GM12878 (cell line): ENCODE measurements at regions not wholly inside any gene's neighbourhood (a gene's known extent, or its start where the extent isn't known, plus 50 kb on each side); places are given as distances from the start of the nearest gene placed in this dataset.

Source experiments
- ATAC-seq: fragments of 200-7000 bp; cut with Tn5 transposase; 3 replicates; pipeline ENCODE4 v1.9.1; 2020; ENCODE audit warnings: mild to moderate bottlenecking, moderate library complexity
- BruUV-seq: library from RNA; stranded (reverse); fragments of 400-500 nt; replicated peaks from 2 replicates; lab custom pipeline; 2021; lab: Mats Ljungman, UMichigan
- CTCF ChIA-PET: fragments of 300-600 bp; sonication (Branson Sonifier 250); formaldehyde crosslinking; extraction: SDS; loops from one replicate; lab custom pipeline; 2021; ENCODE audit warnings: inconsistent platforms; lab: Yijun Ruan, JAX
- POLR2A ChIA-PET: fragments of 350-600 bp; formaldehyde crosslinking; extraction: SDS; loops from one replicate; lab custom pipeline; 2021; ENCODE audit warnings: inconsistent platforms; lab: Charles Lee
- RAD21 ChIA-PET: fragments of 300-600 bp; sonication (Branson Sonifier 250); formaldehyde crosslinking; loops from one replicate; lab custom pipeline; 2023; ENCODE audit warnings: antibody characterized with exemption; ENCODE audit not compliant: unreplicated experiment; lab: Charles Lee
- SMC1A ChIA-PET: fragments of 300-600 bp; sonication (Branson Sonifier 250); formaldehyde crosslinking; loops from one replicate; lab custom pipeline; 2023; ENCODE audit not compliant: unreplicated experiment, uncharacterized antibody; lab: Charles Lee
- DNase-seq: peaks from one replicate; pipeline ENCODE4 v3.0.0-alpha.2; 2011; ENCODE audit warnings: low read depth, low spot score
- FAIRE-seq: peaks from 3 replicates; lab custom pipeline; 2011; peaks lifted over from hg19 to GRCh38; lab: Jason Lieb, UNC
- H2AFZ ChIP-seq: 2 replicates; pipeline ENCODE4 v1.6.0; 2011; ENCODE audit warnings: low read depth, low read length, control low read depth; ENCODE audit not compliant: control insufficient read depth
- H3K27ac ChIP-seq: 2 replicates; pipeline ENCODE4 v1.5.1; 2011; ENCODE audit warnings: control low read depth; ENCODE audit not compliant: control insufficient read depth, insufficient read depth
- H3K27me3 ChIP-seq, 2 experiments: replicated peaks in 1 of 2; 2 replicates each; pipeline versions ENCODE4 v1.6.0 to v1.6.1; 2011; ENCODE audit warnings: low read length in 1 of 2; ENCODE audit not compliant: control insufficient read depth in 2 of 2, insufficient read depth in 2 of 2
- H3K36me3 ChIP-seq, 2 experiments: 2 replicates each; pipeline ENCODE4 v1.5.1; 2011; ENCODE audit warnings: low read length in 1 of 2; ENCODE audit not compliant: control insufficient read depth in 2 of 2, insufficient read depth in 2 of 2
- H3K4me1 ChIP-seq: 2 replicates; pipeline ENCODE4 v1.6.1; 2011; ENCODE audit warnings: mild to moderate bottlenecking, low read length, moderate library complexity, mixed read lengths; ENCODE audit not compliant: control insufficient read depth, insufficient read depth
- H3K4me2 ChIP-seq: 2 replicates; pipeline ENCODE4 v1.6.0; 2011; ENCODE audit warnings: control low read depth; ENCODE audit not compliant: control insufficient read depth, insufficient read depth
- H3K4me3 ChIP-seq: fragments of 200-600 bp; sonication (generic); 2 replicates; pipeline ENCODE4 v1.5.1; 2016
- H3K79me2 ChIP-seq: 2 replicates; pipeline ENCODE4 v1.6.0; 2011; ENCODE audit warnings: low read length; ENCODE audit not compliant: control insufficient read depth, insufficient read depth
- H3K9ac ChIP-seq: 2 replicates; pipeline ENCODE4 v1.8.0; 2011; ENCODE audit warnings: low read length, control low read depth, mixed read lengths; ENCODE audit not compliant: control insufficient read depth, insufficient read depth
- H3K9me3 ChIP-seq: replicated peaks from 3 replicates; pipeline ENCODE4 v1.5.1; 2011; ENCODE audit warnings: mild to moderate bottlenecking, low read length; ENCODE audit not compliant: control insufficient read depth, insufficient read depth
- H4K20me1 ChIP-seq: 2 replicates; pipeline ENCODE4 v1.6.0; 2011; ENCODE audit not compliant: control insufficient read depth, insufficient read depth
- CEBPB ChIP-seq, 2 experiments: fragments of 150-350 bp in 1 of 2; IDR thresholded peaks; 2 replicates each; pipeline ENCODE4 v1.6.1; 2012 to 2014; ENCODE audit warnings: low read depth in 2 of 2, low read length in 2 of 2, borderline replicate concordance in 1 of 2, inconsistent platforms in 1 of 2
- CHD4 ChIP-seq: fragments of 200-600 bp; sonication (generic); IDR thresholded peaks from 2 replicates; pipeline ENCODE4 v1.6.1; 2016; ENCODE audit warnings: mild to moderate bottlenecking
- HDAC2 ChIP-seq: fragments of 200-600 bp; sonication (generic); IDR thresholded peaks from 2 replicates; pipeline ENCODE4 v1.6.1; 2017
- MAX ChIP-seq: IDR thresholded peaks from 2 replicates; pipeline ENCODE4 v1.6.1; 2012; ENCODE audit warnings: low read depth, low read length, improper control_type of control experiment
- MXI1 ChIP-seq: fragments of 150-350 bp; IDR thresholded peaks from 2 replicates; pipeline ENCODE4 v1.6.1; 2011; ENCODE audit warnings: low read depth, mild to moderate bottlenecking, inconsistent platforms, low read length, improper control_type of control experiment
- MYB ChIP-seq: fragments of 150-350 bp; IDR thresholded peaks from 2 replicates; pipeline ENCODE4 v1.6.1; 2014; ENCODE audit warnings: mild to moderate bottlenecking, low read depth, low read length, borderline replicate concordance
- NR2C1 ChIP-seq: fragments of 450-650 bp; IDR thresholded peaks from 2 replicates; pipeline ENCODE4 v1.6.1; 2017; ENCODE audit warnings: antibody characterized with exemption, mild to moderate bottlenecking, moderate library complexity
- NR2F1 ChIP-seq: fragments of 450-650 bp; conservative IDR thresholded peaks from 2 replicates; pipeline ENCODE4 v1.6.1; 2017; ENCODE audit warnings: mild to moderate bottlenecking
- PAX8 ChIP-seq: fragments of 450-650 bp; IDR thresholded peaks from 2 replicates; pipeline ENCODE4 v1.6.1; 2017; ENCODE audit warnings: mild to moderate bottlenecking, moderate library complexity
- PKNOX1 ChIP-seq: fragments of 450-650 bp; IDR thresholded peaks from 2 replicates; pipeline ENCODE4 v1.6.1; 2016; ENCODE audit warnings: mild to moderate bottlenecking
- SIN3A ChIP-seq: IDR thresholded peaks from 2 replicates; pipeline ENCODE4 v1.6.1; 2012; ENCODE audit warnings: low read depth, low read length, improper control_type of control experiment
- TARDBP ChIP-seq: IDR thresholded peaks from 2 replicates; pipeline ENCODE4 v1.6.1; 2016; ENCODE audit warnings: borderline replicate concordance
- ZBTB11 ChIP-seq: fragments of 450-650 bp; formaldehyde crosslinking; IDR thresholded peaks from 2 replicates; pipeline ENCODE4 v1.5.0; 2022; ENCODE audit warnings: mild to moderate bottlenecking, missing genetic modification characterization
- ZNF217 ChIP-seq: fragments of 450-650 bp; IDR thresholded peaks from 2 replicates; pipeline ENCODE4 v1.6.1; 2017; ENCODE audit warnings: antibody characterized with exemption, mild to moderate bottlenecking
- ZNF24 ChIP-seq: fragments of 450-650 bp; IDR thresholded peaks from 2 replicates; pipeline ENCODE4 v1.6.1; 2017; ENCODE audit warnings: antibody characterized with exemption, mild to moderate bottlenecking
- WGBS: methylation state at CpG from one replicate; pipeline ENCODE4 v1.1.6; 2016; ENCODE audit warnings: low lambda C conversion rate; ENCODE audit not compliant: insufficient replicate concordance, insufficient coverage; ENCODE audit errors: missing lambda C conversion rate; 5-methylcytosine and 5-hydroxymethylcytosine counted together
- in situ Hi-C: fragments of 300-500 bp; cut with MboI; formaldehyde crosslinking; loops from 9 replicates; pipeline ENCODE4 v1.14.3; 2018; ENCODE audit warnings: mixed read lengths
- intact Hi-C: fragments of 100-400 bp; cut with micrococcal nuclease; formaldehyde crosslinking; loops from one replicate; pipeline ENCODE4 v1.14.2; 2022; ENCODE audit not compliant: unreplicated experiment

GRCh38 chr3:164419220-164419619 lies 659.1 kb downstream of the SI start:
- BruUV-seq = no TSS peak
- SMC1A ChIA-PET = no interaction called here

GRCh38 chr3:164418414-164418813 lies 659.9 kb downstream of the SI start:
- Histone ChIP-seq H3K36me3 (no peaks in the 10 kb centered on the region), H3K4me3 (no peak overlapping the region), H3K79me2 (no peaks in the 10 kb centered on the region), H3K4me1 (no peaks in the 10 kb centered on the region), H3K4me2 (no peak overlapping the region), H2AFZ (no peak overlapping the region), H3K27me3 (no peaks in the 10 kb centered on the region), H4K20me1 (no peaks in the 10 kb centered on the region), H3K27ac (no peak overlapping the region), H3K9ac (no peak overlapping the region), H3K9me3 (no peaks in the 10 kb centered on the region)
- DNase-seq = no peak
- ATAC-seq = no peak
- FAIRE-seq = no peak
- 0% methylated on average over 1 of the region's 1 CpG for WGBS
- RAD21 ChIA-PET = no interaction called here
- POLR2A ChIA-PET = no interaction called here
- intact Hi-C loops = no loop called here
- BruUV-seq = no TSS peak
- in situ Hi-C loops = no loop called here
- CTCF ChIA-PET = no interaction called here
- SMC1A ChIA-PET = no interaction called here
- TF ChIP-seq MYB (no peak), NR2C1 (no peak), ZNF217 (no peak), ZBTB11 (CRISPR knock-in tag) (no peak), HDAC2 (no peak), TARDBP (no peak), CEBPB (IDR thresholded peaks at IDR 0.05; ENCODE audit: borderline replicate concordance in 1 of 2, low read depth in 2 of 2, low read length in 2 of 2) (no peak)

More at GRCh38 chr3:164419220-164419619, 659.1 kb downstream of the SI start:
- FAIRE-seq (no peak), DNase-seq (no peak), ATAC-seq (no peak)
- no peak overlapping the region for H2AFZ ChIP-seq
- no peaks in the 10 kb centered on the region for H3K36me3 ChIP-seq
- CTCF ChIA-PET = interaction anchor here (0.7 kb wide), 1 partner anchor 52 kb away, joined by 3 read pairs; no protein-coding TSS in a partner anchor
- TF ChIP-seq PKNOX1 (no peak), MXI1 (no peak), NR2F1 (no peak), PAX8 (no peak), SIN3A (no peak), TARDBP (no peak), ZNF24 (no peak), CHD4 (no peak), MAX (no peak)
- no peak overlapping the region for H3K27ac ChIP-seq
- H3K4me1 ChIP-seq = no peaks in the 10 kb centered on the region
- no peaks in the 10 kb centered on the region for H4K20me1 ChIP-seq
- in situ Hi-C loops = no loop called here
- intact Hi-C loops = no loop called here
- H3K79me2 ChIP-seq = no peaks in the 10 kb centered on the region
- RAD21 ChIA-PET = no interaction called here
- 0% methylated on average over 1 of the region's 1 CpG for WGBS
- H3K9me3 ChIP-seq = no peaks in the 10 kb centered on the region
- no peak overlapping the region for H3K9ac ChIP-seq
- no peak overlapping the region for H3K4me3 ChIP-seq
- no peak overlapping the region for H3K4me2 ChIP-seq
- no peaks in the 10 kb centered on the region for H3K27me3 ChIP-seq
- POLR2A ChIA-PET = no interaction called here
